RWPE1 (cell line): ENCODE measurements at regions not wholly inside any gene's neighbourhood (a gene's known extent, or its start where the extent isn't known, plus 50 kb on each side); places are given as distances from the start of the nearest gene placed in this dataset.
"Not testable (repeated sequence)": the region's sequence is repeated elsewhere in the genome, so short reads cannot be mapped to it uniquely, and the experiment has no call there.

ENCODE experiments used
- CTCF ChIA-PET: fragments of 350-600 bp; sonication (Branson Sonifier 250); formaldehyde crosslinking; extraction: SDS; loops from one replicate; lab custom pipeline; 2021; lab: Yijun Ruan, JAX
- POLR2A ChIA-PET: fragments of 400-600 bp; formaldehyde crosslinking; extraction: SDS; loops from one replicate; lab custom pipeline; 2020; ENCODE audit warnings: antibody characterized with exemption; ENCODE audit not compliant: low non-redundant PET; lab: Yijun Ruan, JAX
- DNase-seq: peaks from one replicate; pipeline ENCODE4 v3.0.0; 2012; ENCODE audit warnings: low spot score
- H3K27ac ChIP-seq: fragments of 450-650 bp; 2 replicates; pipeline ENCODE4 v1.5.1; 2017
- CTCF ChIP-seq: fragments of 450-650 bp; conservative IDR thresholded peaks from 2 replicates; pipeline ENCODE4 v1.5.1; 2017; ENCODE audit warnings: low read depth, mild to moderate bottlenecking

DNA sequence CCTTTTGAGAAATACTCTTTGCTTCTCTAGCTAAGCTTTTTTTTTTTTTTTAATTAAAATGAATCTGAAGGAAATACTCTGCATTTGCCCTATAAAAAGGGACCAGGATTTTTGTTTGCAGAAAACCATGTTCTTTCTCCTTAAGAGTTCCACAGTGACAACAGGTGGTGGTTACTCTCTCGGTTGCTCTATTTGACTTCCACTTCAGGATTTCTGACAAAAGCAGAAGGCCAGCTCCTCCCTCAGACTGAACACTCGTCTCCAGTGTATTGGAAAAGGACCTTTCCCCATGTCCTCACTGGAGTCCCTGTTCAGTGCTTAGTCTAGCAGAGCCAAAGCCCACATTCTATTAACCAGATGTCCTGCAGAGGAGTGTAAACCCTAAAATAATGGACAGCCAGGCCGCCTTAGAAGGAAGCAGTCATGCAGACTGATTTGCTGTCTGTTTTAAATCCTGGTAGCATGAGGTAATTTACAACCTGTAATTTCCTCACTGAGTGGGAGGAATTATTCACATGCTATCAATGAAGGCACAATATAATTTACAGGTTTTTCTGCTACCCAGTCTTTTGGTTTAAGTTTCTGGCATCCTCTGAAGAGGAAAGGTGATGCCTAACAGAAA, 599.3 kb downstream of the PYDC2 start:
- no peak overlapping the region for H3K27ac ChIP-seq
- CTCF ChIA-PET = interaction anchor here (0.6 kb wide), 1 partner anchor 208 kb away, joined by 4 read pairs; no protein-coding TSS in a partner anchor
- POLR2A ChIA-PET = no interaction called here
- no peak for DNase-seq
- TF ChIP-seq CTCF = no peak

DNA sequence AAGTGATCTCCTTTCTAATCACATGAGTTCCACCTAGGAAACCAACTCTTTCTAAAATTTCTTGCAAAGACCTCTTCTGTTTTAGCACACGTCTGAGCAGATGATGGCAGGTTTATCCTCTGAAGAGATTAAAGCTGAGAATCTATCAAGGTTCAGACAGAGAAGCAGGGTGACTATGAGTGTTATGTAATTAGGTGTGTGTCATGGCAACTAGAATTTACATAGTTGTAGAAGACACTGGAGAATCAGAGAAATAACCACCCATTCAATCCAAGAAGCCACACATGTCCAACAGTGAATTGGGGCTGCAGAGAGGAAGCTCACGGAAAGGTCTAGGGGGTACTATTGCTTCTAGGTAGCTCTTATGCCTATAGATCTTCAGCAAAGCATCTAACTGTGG, 600.5 kb downstream of the PYDC2 start:
- TF ChIP-seq CTCF = no peak
- CTCF ChIA-PET = no interaction called here
- no peak overlapping the region for H3K27ac ChIP-seq
- POLR2A ChIA-PET = no interaction called here
- DNase-seq = no peak

GRCh38 chr3:192062186-192062585, 601.2 kb downstream of the PYDC2 start:
- no peak overlapping the region for H3K27ac ChIP-seq
- ChIA-PET POLR2A (no interaction called here), CTCF (no interaction called here)
- no peak for TF ChIP-seq CTCF
- no peak for DNase-seq

GRCh38 chr3:192063570-192063969, 602.6 kb downstream of the PYDC2 start:
- no peak for DNase-seq
- ChIA-PET POLR2A (no interaction called here), CTCF (no interaction called here)
- H3K27ac ChIP-seq = no peak overlapping the region
- no peak for TF ChIP-seq CTCF

GRCh38 chr3:192064959-192065358, 604.0 kb downstream of the PYDC2 start:
- POLR2A ChIA-PET = no interaction called here
- no peak for DNase-seq
- TF ChIP-seq CTCF = no peak

GRCh38 chr3:192066253-192066652, 605.3 kb downstream of the PYDC2 start:
- CTCF ChIA-PET, POLR2A ChIA-PET, H3K27ac ChIP-seq, DNase-seq: not testable (repeated sequence)

More at GRCh38 chr3:192064959-192065358, 604.0 kb downstream of the PYDC2 start:
- CTCF ChIA-PET = no interaction called here
- no peak overlapping the region for H3K27ac ChIP-seq

GRCh38 chr3:192068464-192069254, 607.7 kb downstream of the PYDC2 start:
- no peak overlapping the region for H3K27ac ChIP-seq
- DNase-seq = no peak
- CTCF ChIA-PET = no interaction called here
- POLR2A ChIA-PET = no interaction called here
- TF ChIP-seq CTCF = no peak
